BLaER1 treated with 17β-estradiol and CSF1 and Interleukin-3, amounts not matched to agents 10 nM and 100 nM (cell line): ENCODE measurements at regions not wholly inside any gene's neighbourhood (a gene's known extent, or its start where the extent isn't known, plus 50 kb on each side); places are given as distances from the start of the nearest gene placed in this dataset.

ENCODE experiments used
- H3K27ac ChIP-seq, 11 experiments: shearing (Covaris generic); formaldehyde crosslinking; 2 replicates each; pipeline ENCODE4 v1.8.1; 2022
- H3K27me3 ChIP-seq, 11 experiments: shearing (Covaris generic); formaldehyde crosslinking; 2 replicates each; pipeline ENCODE4 v1.8.1; 2022
- H3K36me3 ChIP-seq, 11 experiments: shearing (Covaris generic); formaldehyde crosslinking; 2 replicates each; pipeline ENCODE4 v1.8.1; 2022
- H3K4me1 ChIP-seq, 10 experiments: shearing (Covaris generic); formaldehyde crosslinking; 2 replicates each; pipeline ENCODE4 v1.8.1; 2022
- H3K4me2 ChIP-seq, 11 experiments: shearing (Covaris generic); formaldehyde crosslinking; 2 replicates each; pipeline ENCODE4 v1.8.1; 2022
- H3K4me3 ChIP-seq, 10 experiments: shearing (Covaris generic); formaldehyde crosslinking; 2 replicates each; pipeline ENCODE4 v1.8.1; 2022
- H3K9ac ChIP-seq, 11 experiments: shearing (Covaris generic); formaldehyde crosslinking; 2 replicates each; pipeline ENCODE4 v1.8.1; 2022
- H3K9me3 ChIP-seq, 11 experiments: shearing (Covaris generic); formaldehyde crosslinking; replicated peaks in 1 of 11; 2 replicates each; pipeline ENCODE4 v1.8.1; 2022
- H4K20me1 ChIP-seq, 11 experiments: shearing (Covaris generic); formaldehyde crosslinking; 2 replicates each; pipeline ENCODE4 v1.8.1; 2022
- Cebpa-rat ChIP-seq, 11 experiments: shearing (Covaris generic); IDR thresholded peaks; 2 replicates each; pipeline ENCODE4 v1.8.1; 2022

DNA sequence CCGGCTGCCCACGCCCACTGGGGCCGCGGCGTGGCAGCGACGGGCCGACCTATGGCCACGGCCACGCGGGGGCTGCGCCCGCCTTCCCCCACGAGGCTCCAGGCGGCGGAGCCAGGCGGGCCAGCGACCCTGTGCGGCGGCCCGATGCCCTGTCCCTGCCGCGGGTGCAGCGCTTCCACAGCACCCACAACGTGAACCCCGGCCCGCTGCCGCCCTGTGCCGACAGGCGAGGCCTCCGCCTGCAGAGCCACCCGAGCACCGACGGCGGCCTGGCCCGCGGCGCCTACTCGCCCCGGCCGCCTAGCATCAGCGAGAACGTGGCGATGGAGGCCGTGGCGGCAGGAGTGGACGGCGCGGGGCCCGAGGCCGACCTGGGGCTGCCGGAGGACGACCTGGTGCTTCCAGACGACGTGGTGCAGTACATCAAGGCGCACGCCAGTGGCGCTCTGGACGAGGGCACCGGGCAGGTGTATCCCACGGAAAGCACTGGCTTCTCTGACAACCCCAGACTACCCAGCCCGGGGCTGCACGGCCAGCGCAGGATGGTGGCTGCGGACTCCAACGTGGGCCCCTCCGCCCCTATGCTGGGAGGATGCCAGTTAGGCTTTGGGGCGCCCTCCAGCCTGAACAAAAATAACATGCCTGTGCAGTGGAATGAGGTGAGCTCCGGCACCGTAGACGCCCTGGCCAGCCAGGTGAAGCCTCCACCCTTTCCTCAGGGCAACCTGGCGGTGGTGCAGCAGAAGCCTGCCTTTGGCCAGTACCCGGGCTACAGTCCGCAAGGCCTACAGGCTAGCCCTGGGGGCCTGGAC is 253.2 kb downstream of the GLI2 start:
- no peak overlapping the region for H3K4me2 ChIP-seq
- no peak overlapping the region for H3K27ac ChIP-seq

DNA sequence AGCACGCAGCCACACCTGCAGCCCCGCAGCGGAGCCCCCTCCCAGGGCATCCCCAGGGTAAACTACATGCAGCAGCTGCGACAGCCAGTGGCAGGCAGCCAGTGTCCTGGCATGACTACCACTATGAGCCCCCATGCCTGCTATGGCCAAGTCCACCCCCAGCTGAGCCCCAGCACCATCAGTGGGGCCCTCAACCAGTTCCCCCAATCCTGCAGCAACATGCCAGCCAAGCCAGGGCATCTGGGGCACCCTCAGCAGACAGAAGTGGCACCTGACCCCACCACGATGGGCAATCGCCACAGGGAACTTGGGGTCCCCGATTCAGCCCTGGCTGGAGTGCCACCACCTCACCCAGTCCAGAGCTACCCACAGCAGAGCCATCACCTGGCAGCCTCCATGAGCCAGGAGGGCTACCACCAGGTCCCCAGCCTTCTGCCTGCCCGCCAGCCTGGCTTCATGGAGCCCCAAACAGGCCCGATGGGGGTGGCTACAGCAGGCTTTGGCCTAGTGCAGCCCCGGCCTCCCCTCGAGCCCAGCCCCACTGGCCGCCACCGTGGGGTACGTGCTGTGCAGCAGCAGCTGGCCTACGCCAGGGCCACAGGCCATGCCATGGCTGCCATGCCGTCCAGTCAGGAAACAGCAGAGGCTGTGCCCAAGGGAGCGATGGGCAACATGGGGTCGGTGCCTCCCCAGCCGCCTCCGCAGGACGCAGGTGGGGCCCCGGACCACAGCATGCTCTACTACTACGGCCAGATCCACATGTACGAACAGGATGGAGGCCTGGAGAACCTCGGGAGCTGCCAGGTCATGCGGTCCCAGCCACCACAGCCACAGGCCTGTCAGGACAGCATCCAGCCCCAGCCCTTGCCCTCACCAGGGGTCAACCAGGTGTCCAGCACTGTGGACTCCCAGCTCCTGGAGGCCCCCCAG is 254.1 kb downstream of the GLI2 start:
- no peak overlapping the region for H3K27ac ChIP-seq
- H3K4me1 ChIP-seq, result peaks cover 8 to 23% (median 18%) of the 10 kb centered on the region in 10 experiments; a peak in 17 of 20 replicates
- no peak for TF ChIP-seq Cebpa-rat (IDR thresholded peaks at IDR 0.05)
- no peaks in the 10 kb centered on the region for H4K20me1 ChIP-seq
- H3K27me3 ChIP-seq, result no peaks in the 10 kb centered on the region
- H3K4me2 ChIP-seq, result no peak overlapping the region
- no peak overlapping the region for H3K9ac ChIP-seq
- H3K9me3 ChIP-seq, result peaks cover 10 to 28% (median 19%) of the 10 kb centered on the region in 11 experiments; a peak in 15 of 22 replicates
- no peak overlapping the region for H3K4me3 ChIP-seq
- no peaks in the 10 kb centered on the region for H3K36me3 ChIP-seq

More for the DNA sequence above, 253.2 kb downstream of the GLI2 start:
- Histone ChIP-seq H3K4me1 (peaks cover 8 to 23% (median 18%) of the 10 kb centered on the region in 10 experiments; a peak in 17 of 20 replicates), H3K9ac (no peak overlapping the region), H3K9me3 (peaks cover 10 to 28% (median 19%) of the 10 kb centered on the region in 11 experiments; a peak in 15 of 22 replicates), H3K4me3 (no peak overlapping the region), H3K27me3 (no peaks in the 10 kb centered on the region), H4K20me1 (no peaks in the 10 kb centered on the region), H3K36me3 (no peaks in the 10 kb centered on the region)
- TF ChIP-seq Cebpa-rat (IDR thresholded peaks at IDR 0.05), result no peak

DNA sequence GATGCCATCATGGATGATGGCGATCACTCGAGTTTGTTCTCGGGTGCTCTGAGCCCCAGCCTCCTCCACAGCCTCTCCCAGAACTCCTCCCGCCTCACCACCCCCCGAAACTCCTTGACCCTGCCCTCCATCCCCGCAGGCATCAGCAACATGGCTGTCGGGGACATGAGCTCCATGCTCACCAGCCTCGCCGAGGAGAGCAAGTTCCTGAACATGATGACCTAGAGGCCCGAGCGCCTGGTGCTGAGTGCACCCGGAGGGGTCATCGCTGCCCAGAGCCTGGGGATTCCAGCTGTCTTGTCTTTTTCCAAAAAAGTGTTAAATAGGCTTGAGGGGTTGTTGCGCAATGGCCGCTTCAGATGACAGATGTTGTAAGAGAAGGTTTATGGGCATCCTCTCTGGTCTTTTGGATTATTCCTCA is 254.8 kb downstream of the GLI2 start:
- Histone ChIP-seq H3K4me2 (no peak overlapping the region; a peak in 1 of 22 replicates), H3K27me3 (no peaks in the 10 kb centered on the region), H3K9me3 (peaks cover 10 to 28% (median 19%) of the 10 kb centered on the region in 11 experiments; a peak in 15 of 22 replicates), H3K4me3 (no peak overlapping the region), H4K20me1 (no peaks in the 10 kb centered on the region), H3K36me3 (no peaks in the 10 kb centered on the region), H3K27ac (no peak overlapping the region), H3K9ac (no peak overlapping the region), H3K4me1 (peaks cover 8 to 23% (median 18%) of the 10 kb centered on the region in 10 experiments; a peak in 17 of 20 replicates)
- peak in 10 of 11 experiments; percentile 13 to 93 (median 70); a peak in 15 of 22 replicates for TF ChIP-seq Cebpa-rat (IDR thresholded peaks at IDR 0.05)

DNA sequence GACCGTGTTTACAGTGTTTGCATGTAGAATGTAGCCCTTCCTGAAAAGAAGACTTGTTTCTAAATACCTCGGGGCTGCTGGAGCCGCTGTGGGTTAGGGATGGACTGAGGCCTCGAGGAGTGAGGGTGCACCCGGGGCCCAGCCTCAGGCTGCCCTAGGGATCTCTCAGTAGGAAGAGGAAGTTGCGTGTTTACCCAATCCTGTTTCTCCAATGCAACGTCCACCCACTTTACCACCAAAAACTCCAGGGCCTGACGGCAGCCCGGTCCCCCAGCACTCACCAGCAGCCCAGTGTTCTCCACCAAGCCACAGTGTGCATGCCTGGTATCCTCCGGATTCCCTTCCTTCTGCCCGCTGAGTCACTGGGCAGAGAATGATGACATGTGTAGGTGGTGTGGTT is 255.8 kb downstream of the GLI2 start:
- Histone ChIP-seq H3K9ac (no peak overlapping the region), H4K20me1 (no peaks in the 10 kb centered on the region)

DNA sequence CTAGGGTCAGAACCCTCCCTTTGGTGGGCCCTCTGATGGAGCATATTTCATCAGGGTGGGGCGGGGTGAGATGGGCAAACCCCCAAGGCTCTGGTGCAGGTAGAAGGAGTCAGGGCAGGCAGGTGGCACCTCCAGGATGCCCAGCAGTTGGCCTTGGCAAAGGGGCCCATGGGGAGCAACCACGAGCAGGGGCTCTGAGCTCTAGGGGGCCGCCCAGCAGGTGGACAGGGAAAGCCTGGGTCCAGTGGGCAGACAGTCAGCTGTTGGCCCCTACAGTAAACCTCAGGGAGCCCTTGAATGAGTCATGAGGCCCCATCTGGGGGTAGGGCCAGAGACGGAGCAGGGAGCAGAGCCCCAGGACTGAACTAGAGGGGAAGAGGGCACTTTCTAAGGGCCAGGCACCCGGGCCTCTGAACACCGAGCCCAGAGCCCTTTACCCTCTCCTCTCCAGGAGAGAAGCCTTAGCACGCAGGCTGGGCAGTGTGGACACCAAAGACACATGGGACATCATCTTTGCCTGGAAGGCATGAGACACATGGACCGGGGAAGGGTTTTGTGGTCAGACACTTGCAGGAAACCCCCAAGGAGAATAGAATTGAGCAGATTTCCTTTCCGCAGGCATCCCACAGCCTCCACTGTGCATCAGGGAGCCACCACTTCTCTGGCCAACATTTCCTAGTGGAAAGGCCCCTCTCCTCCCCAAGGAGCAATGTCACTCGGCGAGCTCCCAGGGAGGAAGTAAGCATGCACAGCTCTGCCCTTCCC is 257.3 kb downstream of the GLI2 start:
- Histone ChIP-seq H3K4me2 (peak overlapping the region in 8 of 11 experiments; percentile 12 to 46 (median 40); a peak in 15 of 22 replicates), H3K36me3 (no peaks in the 10 kb centered on the region), H3K27ac (no peak overlapping the region), H3K27me3 (no peaks in the 10 kb centered on the region), H3K4me3 (no peak overlapping the region), H3K9me3 (peaks cover 12 to 30% (median 22%) of the 10 kb centered on the region in 11 experiments), H3K9ac (no peak overlapping the region), H3K4me1 (peaks cover 8 to 35% (median 26%) of the 10 kb centered on the region in 10 experiments; a peak in 19 of 20 replicates), H4K20me1 (no peaks in the 10 kb centered on the region)
- no peak for TF ChIP-seq Cebpa-rat (IDR thresholded peaks at IDR 0.05)

More for the DNA sequence above, 255.8 kb downstream of the GLI2 start:
- TF ChIP-seq Cebpa-rat (IDR thresholded peaks at IDR 0.05), result no peak
- peak overlapping the region; percentile 5 to 62 (median 34); a peak in 17 of 22 replicates for H3K4me2 ChIP-seq
- H3K36me3 ChIP-seq, result no peaks in the 10 kb centered on the region
- H3K4me3 ChIP-seq, result no peak overlapping the region
- H3K9me3 ChIP-seq, result peaks cover 10 to 28% (median 19%) of the 10 kb centered on the region in 11 experiments; a peak in 15 of 22 replicates
- H3K27me3 ChIP-seq, result no peaks in the 10 kb centered on the region
- peaks cover 8 to 23% (median 18%) of the 10 kb centered on the region in 10 experiments; a peak in 17 of 20 replicates for H3K4me1 ChIP-seq
- no peak overlapping the region for H3K27ac ChIP-seq

DNA sequence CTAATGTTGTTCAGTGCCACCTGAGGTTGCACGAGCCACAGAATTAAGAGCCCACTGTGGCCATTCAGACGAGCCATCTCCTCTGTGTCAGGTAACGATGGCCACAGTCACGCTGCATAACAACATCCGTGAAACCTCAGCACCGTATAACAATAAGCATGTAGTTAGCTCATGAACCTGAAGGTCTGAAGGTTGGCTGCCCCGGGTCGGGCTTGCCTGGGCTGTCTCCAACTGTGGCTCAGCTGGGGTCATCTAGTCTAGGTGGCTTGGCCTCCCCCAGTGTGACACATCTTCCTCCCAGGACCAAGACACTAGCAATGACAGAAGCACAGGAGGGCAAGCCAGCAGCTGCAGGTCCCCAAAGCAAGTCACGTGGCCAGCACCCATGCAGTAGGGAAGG is 258.0 kb downstream of the GLI2 start:
- H3K4me3 ChIP-seq, result no peak overlapping the region
- no peak overlapping the region for H3K27ac ChIP-seq
- H4K20me1 ChIP-seq, result no peaks in the 10 kb centered on the region
- H3K4me1 ChIP-seq, result peaks cover 8 to 37% (median 26%) of the 10 kb centered on the region in 10 experiments; a peak in 19 of 20 replicates
- H3K27me3 ChIP-seq, result no peaks in the 10 kb centered on the region
- no peak overlapping the region for H3K9ac ChIP-seq
- H3K9me3 ChIP-seq, result peaks cover 12 to 30% (median 22%) of the 10 kb centered on the region in 11 experiments
- H3K36me3 ChIP-seq, result no peaks in the 10 kb centered on the region
- no peak for TF ChIP-seq Cebpa-rat (IDR thresholded peaks at IDR 0.05)
- H3K4me2 ChIP-seq, result peak overlapping the region in 7 of 11 experiments; percentile 12 to 46 (median 41); a peak in 11 of 22 replicates

DNA sequence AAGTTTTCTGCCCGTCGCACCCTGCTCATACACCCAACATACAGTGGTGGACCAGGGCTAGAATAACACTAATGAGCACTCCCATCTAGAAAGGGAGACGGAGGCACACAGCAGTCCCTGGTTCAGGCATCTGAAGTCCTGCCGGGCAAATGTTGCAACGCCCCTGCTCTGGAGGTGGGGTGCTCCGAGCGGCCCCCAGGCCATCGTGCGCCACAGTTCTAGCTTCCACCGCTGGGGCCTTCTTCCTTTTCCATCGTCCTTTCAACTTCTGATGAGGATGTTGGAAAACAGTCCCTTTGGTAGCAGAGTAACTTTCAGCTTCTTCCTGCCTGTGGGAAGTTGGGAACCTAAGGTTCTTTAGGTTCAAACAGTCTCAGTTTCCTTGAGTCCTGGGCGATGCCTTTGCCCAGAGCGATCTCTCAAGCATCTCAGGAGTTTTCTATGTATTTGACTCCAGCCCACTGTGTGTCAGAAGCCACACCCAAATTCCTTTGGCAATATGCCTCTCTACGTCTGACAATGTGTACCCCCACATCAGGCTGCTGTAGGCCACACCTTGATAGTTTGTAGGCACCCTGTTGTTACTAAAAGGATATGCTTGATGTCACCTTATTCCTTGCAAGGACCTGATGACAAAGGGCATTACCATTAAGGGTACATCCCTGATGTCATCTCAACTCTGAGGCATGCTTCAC is 258.8 kb downstream of the GLI2 start:
- peaks cover 8 to 37% (median 26%) of the 10 kb centered on the region in 10 experiments; a peak in 19 of 20 replicates for H3K4me1 ChIP-seq
- no peaks in the 10 kb centered on the region for H3K27me3 ChIP-seq
- H3K36me3 ChIP-seq, result no peaks in the 10 kb centered on the region
- H3K9ac ChIP-seq, result no peak overlapping the region
- no peak overlapping the region for H3K4me3 ChIP-seq
- no peaks in the 10 kb centered on the region for H4K20me1 ChIP-seq
- no peak for TF ChIP-seq Cebpa-rat (IDR thresholded peaks at IDR 0.05)
- no peak overlapping the region for H3K27ac ChIP-seq
- H3K4me2 ChIP-seq, result no peak overlapping the region
- H3K9me3 ChIP-seq, result peaks cover 12 to 30% (median 22%) of the 10 kb centered on the region in 11 experiments

DNA sequence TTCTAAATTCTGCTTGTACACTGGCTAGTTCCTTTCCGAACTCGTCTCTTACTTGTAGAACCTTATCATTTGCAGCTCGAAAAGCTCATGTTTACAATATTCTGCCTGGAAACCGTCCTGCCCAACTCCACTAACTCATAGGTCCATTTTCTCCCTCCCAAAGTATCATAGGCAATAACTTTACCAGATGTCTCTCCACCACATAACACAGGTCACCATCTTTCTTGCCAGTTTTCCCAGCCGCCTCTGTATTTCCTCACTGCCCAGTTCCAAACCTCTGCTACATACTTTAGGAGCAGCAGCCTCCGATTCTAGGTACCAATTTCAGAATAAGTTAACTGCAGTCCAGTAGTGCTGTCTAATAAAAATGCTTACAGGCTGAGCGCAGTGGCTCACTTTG is 259.5 kb downstream of the GLI2 start:
- Histone ChIP-seq H3K9me3 (peaks cover 12 to 30% (median 22%) of the 10 kb centered on the region in 11 experiments), H3K27ac (no peak overlapping the region), H3K4me3 (no peak overlapping the region), H4K20me1 (no peaks in the 10 kb centered on the region), H3K27me3 (no peaks in the 10 kb centered on the region), H3K9ac (no peak overlapping the region), H3K36me3 (no peaks in the 10 kb centered on the region), H3K4me1 (peaks cover 8 to 37% (median 26%) of the 10 kb centered on the region in 10 experiments; a peak in 19 of 20 replicates), H3K4me2 (no peak overlapping the region)
- no peak for TF ChIP-seq Cebpa-rat (IDR thresholded peaks at IDR 0.05)
